Muscle layer of duodenum (tissue), 2 donors: ENCODE measurements at regions not wholly inside any gene's neighbourhood (a gene's known extent, or its start where the extent isn't known, plus 50 kb on each side); places are given as distances from the start of the nearest gene placed in this dataset.

Experiments used
- H3K27ac ChIP-seq: one replicate; pipeline ENCODE4 v1.7.0; 2013; ENCODE audit warnings: mild to moderate bottlenecking, low read length
- H3K27me3 ChIP-seq: one replicate; pipeline ENCODE4 v1.7.0; 2013; ENCODE audit warnings: low read depth, mild to moderate bottlenecking, control low read depth, low read length
- H3K36me3 ChIP-seq, 2 donors: one replicate each; pipeline ENCODE4 v1.7.0; 2013; ENCODE audit warnings: low read length in 2 of 2, control low read depth in 1 of 2, mild to moderate bottlenecking in 1 of 2; ENCODE audit not compliant: insufficient read depth in 2 of 2, control insufficient read depth in 1 of 2
- H3K4me1 ChIP-seq, 2 donors: one replicate each; pipeline ENCODE4 v1.7.0; 2013; ENCODE audit warnings: low read length in 2 of 2, mild to moderate bottlenecking in 2 of 2, control low read depth in 1 of 2, moderate library complexity in 1 of 2; ENCODE audit not compliant: insufficient read depth in 2 of 2, control insufficient read depth in 1 of 2
- H3K4me3 ChIP-seq, 2 donors: one replicate each; pipeline ENCODE4 v1.7.0; 2013; ENCODE audit warnings: low read length in 2 of 2, low read depth in 1 of 2, mild to moderate bottlenecking in 1 of 2
- H3K9me3 ChIP-seq, 2 donors: one replicate each; pipeline ENCODE4 v1.7.0; 2013; ENCODE audit warnings: low read length in 2 of 2, control low read depth in 1 of 2, mild to moderate bottlenecking in 1 of 2; ENCODE audit not compliant: control insufficient read depth in 1 of 2
- donor health status: healthy.

GRCh38 chr5:2167671-2168070 lies 284.9 kb upstream of the IRX4 start:
- Histone ChIP-seq H3K27me3 (no peaks in the 10 kb centered on the region), H3K9me3 (no peaks in the 10 kb centered on the region), H3K36me3 (no peaks in the 10 kb centered on the region), H3K4me3 (no peak overlapping the region), H3K4me1 (no peaks in the 10 kb centered on the region), H3K27ac (no peak overlapping the region)

GRCh38 chr5:2166979-2167377 lies 284.3 kb upstream of the IRX4 start:
- Histone ChIP-seq H3K27me3 (no peaks in the 10 kb centered on the region), H3K27ac (no peak overlapping the region), H3K4me3 (no peak overlapping the region), H3K4me1 (no peaks in the 10 kb centered on the region), H3K9me3 (no peaks in the 10 kb centered on the region), H3K36me3 (no peaks in the 10 kb centered on the region)

GRCh38 chr5:2166306-2166978 lies 283.7 kb upstream of the IRX4 start:
- Histone ChIP-seq H3K27me3 (no peaks in the 10 kb centered on the region), H3K36me3 (no peaks in the 10 kb centered on the region), H3K9me3 (no peaks in the 10 kb centered on the region), H3K4me1 (no peaks in the 10 kb centered on the region), H3K27ac (no peak overlapping the region), H3K4me3 (no peak overlapping the region)

- Histone ChIP-seq H3K36me3 (no peaks in the 10 kb centered on the region), H3K4me1 (no peaks in the 10 kb centered on the region), H3K27ac (no peak overlapping the region), H3K9me3 (no peaks in the 10 kb centered on the region), H3K27me3 (no peaks in the 10 kb centered on the region), H3K4me3 (no peak overlapping the region)
Measured at GRCh38 chr5:2165615-2166305, 283.0 kb upstream of the IRX4 start.

GRCh38 chr5:2165203-2165602 lies 282.5 kb upstream of the IRX4 start:
- Histone ChIP-seq H3K36me3 (no peaks in the 10 kb centered on the region), H3K4me1 (no peaks in the 10 kb centered on the region), H3K9me3 (no peaks in the 10 kb centered on the region), H3K27me3 (no peaks in the 10 kb centered on the region), H3K27ac (no peak overlapping the region), H3K4me3 (no peak overlapping the region)

- no peak overlapping the region for H3K4me3 ChIP-seq
- no peaks in the 10 kb centered on the region for H3K36me3 ChIP-seq
- no peak overlapping the region for H3K27ac ChIP-seq
- no peaks in the 10 kb centered on the region for H3K4me1 ChIP-seq
- no peaks in the 10 kb centered on the region for H3K9me3 ChIP-seq
- H3K27me3 ChIP-seq = no peaks in the 10 kb centered on the region
Measured at GRCh38 chr5:2164586-2164985, 281.9 kb upstream of the IRX4 start.

GRCh38 chr5:2163940-2164490 lies 281.3 kb upstream of the IRX4 start:
- no peaks in the 10 kb centered on the region for H3K4me1 ChIP-seq
- no peak overlapping the region for H3K27ac ChIP-seq
- H3K27me3 ChIP-seq = no peaks in the 10 kb centered on the region
- no peaks in the 10 kb centered on the region for H3K36me3 ChIP-seq
- H3K4me3 ChIP-seq = no peak overlapping the region
- H3K9me3 ChIP-seq = no peaks in the 10 kb centered on the region

- no peak overlapping the region for H3K27ac ChIP-seq
- H3K4me1 ChIP-seq = no peaks in the 10 kb centered on the region
- no peaks in the 10 kb centered on the region for H3K36me3 ChIP-seq
- H3K27me3 ChIP-seq = no peaks in the 10 kb centered on the region
- no peaks in the 10 kb centered on the region for H3K9me3 ChIP-seq
- H3K4me3 ChIP-seq = no peak overlapping the region
Measured at GRCh38 chr5:2163060-2163856, 280.5 kb upstream of the IRX4 start.

- H3K27me3 ChIP-seq = no peaks in the 10 kb centered on the region
Measured at GRCh38 chr5:2160811-2161210, 278.1 kb upstream of the IRX4 start.

GRCh38 chr5:2158767-2159166 lies 276.0 kb upstream of the IRX4 start:
- no peak overlapping the region for H3K4me3 ChIP-seq
- no peaks in the 10 kb centered on the region for H3K9me3 ChIP-seq
- H3K27me3 ChIP-seq = no peaks in the 10 kb centered on the region
- H3K36me3 ChIP-seq = no peaks in the 10 kb centered on the region
- no peak overlapping the region for H3K27ac ChIP-seq
- H3K4me1 ChIP-seq = no peaks in the 10 kb centered on the region

More at GRCh38 chr5:2160811-2161210, 278.1 kb upstream of the IRX4 start:
- Histone ChIP-seq H3K27ac (no peak overlapping the region), H3K9me3 (no peaks in the 10 kb centered on the region), H3K4me1 (no peaks in the 10 kb centered on the region), H3K4me3 (no peak overlapping the region), H3K36me3 (no peaks in the 10 kb centered on the region)

GRCh38 chr5:2158109-2158508 lies 275.4 kb upstream of the IRX4 start:
- H3K9me3 ChIP-seq = no peaks in the 10 kb centered on the region
- no peaks in the 10 kb centered on the region for H3K4me1 ChIP-seq
- H3K27ac ChIP-seq = no peak overlapping the region
- no peak overlapping the region for H3K4me3 ChIP-seq
- no peaks in the 10 kb centered on the region for H3K36me3 ChIP-seq
- H3K27me3 ChIP-seq = no peaks in the 10 kb centered on the region
